IMR-90 (cell line): ENCODE measurements at regions not wholly inside any gene's neighbourhood (a gene's known extent, or its start where the extent isn't known, plus 50 kb on each side); places are given as distances from the start of the nearest gene placed in this dataset.

ENCODE experiments used
- ATAC-seq: fragments of 200-7000 bp; cut with Tn5 transposase; 2 replicates; pipeline ENCODE4 v1.9.1; 2020; ENCODE audit warnings: low read depth, mild to moderate bottlenecking, moderate library complexity
- BruUV-seq: library from RNA; stranded (reverse); fragments of 400-500 nt; replicated peaks from 2 replicates; lab custom pipeline; 2021; lab: Mats Ljungman, UMichigan
- CTCF ChIA-PET: fragments of 300-600 bp; formaldehyde crosslinking; extraction: SDS; loops from one replicate; lab custom pipeline; 2021; ENCODE audit warnings: antibody characterized with exemption; lab: Yijun Ruan, JAX
- POLR2A ChIA-PET: fragments of 300-600 bp; sonication (Branson Sonifier 250); formaldehyde crosslinking; loops from one replicate; lab custom pipeline; 2022; ENCODE audit warnings: antibody characterized with exemption; ENCODE audit not compliant: unreplicated experiment; lab: Charles Lee
- DNase-seq: peaks from one replicate; pipeline ENCODE4 v3.0.0; 2013
- H2AFZ ChIP-seq: replicated peaks from 2 replicates; pipeline ENCODE3; 2013; ENCODE audit warnings: low read length, mild to moderate bottlenecking; ENCODE audit not compliant: poor library complexity
- H2AK5ac ChIP-seq: 2 replicates; pipeline ENCODE4 v1.6.1; 2013; ENCODE audit warnings: low read depth, low read length, inconsistent platforms
- H2AK9ac ChIP-seq: replicated peaks from 2 replicates; pipeline ENCODE3; 2013; ENCODE audit warnings: mild to moderate bottlenecking, low read depth, low read length, moderate library complexity; ENCODE audit not compliant: poor library complexity
- H2BK120ac ChIP-seq: 2 replicates; pipeline ENCODE4 v1.6.1; 2013; ENCODE audit warnings: low read depth, low read length, inconsistent platforms
- H2BK15ac ChIP-seq: 3 replicates; pipeline ENCODE4 v1.6.1; 2013; ENCODE audit warnings: low read depth, low read length, inconsistent platforms
- H2BK20ac ChIP-seq: 2 replicates; pipeline ENCODE4 v1.6.1; 2013; ENCODE audit warnings: low read depth, mild to moderate bottlenecking, inconsistent platforms, low read length, moderate library complexity
- H2BK5ac ChIP-seq: 2 replicates; pipeline ENCODE4 v1.6.1; 2013; ENCODE audit warnings: mild to moderate bottlenecking, low read depth, low read length, inconsistent platforms; ENCODE audit not compliant: poor library complexity, severe bottlenecking
- H3K14ac ChIP-seq: replicated peaks from 2 replicates; pipeline ENCODE4 v1.6.1; 2013; ENCODE audit warnings: low read depth, low read length, inconsistent platforms
- H3K18ac ChIP-seq: 2 replicates; pipeline ENCODE4 v1.6.1; 2013; ENCODE audit warnings: low read depth, low read length, control low read depth
- H3K23ac ChIP-seq: 2 replicates; pipeline ENCODE4 v1.6.1; 2013; ENCODE audit warnings: low read depth, low read length, inconsistent platforms
- H3K27ac ChIP-seq: 2 replicates; pipeline ENCODE4 v1.5.1; 2013; ENCODE audit warnings: mild to moderate bottlenecking, control low read depth, low read length; ENCODE audit not compliant: insufficient read depth
- H3K27me3 ChIP-seq: 2 replicates; pipeline ENCODE4 v1.6.1; 2013; ENCODE audit warnings: low read length; ENCODE audit not compliant: control insufficient read depth, insufficient read depth
- H3K36me3 ChIP-seq: 2 replicates; pipeline ENCODE4 v1.6.1; 2013; ENCODE audit warnings: low read length, mixed read lengths; ENCODE audit not compliant: control insufficient read depth, insufficient read depth
- H3K4ac ChIP-seq: 2 replicates; pipeline ENCODE4 v1.6.1; 2013; ENCODE audit warnings: low read depth, low read length, inconsistent platforms
- H3K4me1 ChIP-seq: 2 replicates; pipeline ENCODE4 v1.6.1; 2013; ENCODE audit warnings: low read length, mixed read lengths; ENCODE audit not compliant: control insufficient read depth, insufficient read depth
- H3K4me2 ChIP-seq: 2 replicates; pipeline ENCODE4 v1.6.1; 2013; ENCODE audit warnings: low read depth, mild to moderate bottlenecking, control low read depth, low read length, moderate library complexity
- H3K4me3 ChIP-seq: 2 replicates; pipeline ENCODE4 v1.5.1; 2013; ENCODE audit warnings: low read depth, mild to moderate bottlenecking, control low read depth, low read length, moderate library complexity; ENCODE audit not compliant: insufficient read depth
- H3K56ac ChIP-seq: 2 replicates; pipeline ENCODE4 v1.6.1; 2013; ENCODE audit warnings: low read length, inconsistent platforms; ENCODE audit not compliant: insufficient read depth; ENCODE audit errors: extremely low read depth
- H3K79me1 ChIP-seq, 2 experiments: 2 replicates each; pipeline ENCODE4 v1.6.1; 2013; ENCODE audit warnings: low read length in 2 of 2, inconsistent platforms in 1 of 2, low read depth in 1 of 2
- H3K9ac ChIP-seq: 2 replicates; pipeline ENCODE4 v1.6.1; 2013; ENCODE audit warnings: low read depth, low read length, control low read depth
- H3K9me1 ChIP-seq: 2 replicates; pipeline ENCODE4 v1.6.1; 2013; ENCODE audit warnings: low read length, inconsistent platforms; ENCODE audit not compliant: insufficient read depth
- H3K9me3 ChIP-seq: 2 replicates; pipeline ENCODE4 v1.6.1; 2013; ENCODE audit warnings: low read length; ENCODE audit not compliant: control insufficient read depth, insufficient read depth
- H4K20me1 ChIP-seq: 2 replicates; pipeline ENCODE4 v1.6.1; 2013; ENCODE audit warnings: low read length, inconsistent platforms; ENCODE audit not compliant: insufficient read depth
- H4K5ac ChIP-seq: 2 replicates; pipeline ENCODE4 v1.6.1; 2013; ENCODE audit warnings: mild to moderate bottlenecking, low read depth, low read length, control low read depth
- H4K8ac ChIP-seq, 2 experiments: 2 replicates each; pipeline ENCODE4 v1.6.1; 2013; ENCODE audit warnings: low read depth in 2 of 2, low read length in 2 of 2, control low read depth in 1 of 2, inconsistent platforms in 1 of 2
- H4K91ac ChIP-seq: 2 replicates; pipeline ENCODE4 v1.6.1; 2013; ENCODE audit warnings: low read depth, low read length, inconsistent platforms; ENCODE audit not compliant: insufficient read depth
- BHLHE40 ChIP-seq: fragments of 150-350 bp; IDR thresholded peaks from 2 replicates; pipeline ENCODE4 v1.6.1; 2016; ENCODE audit warnings: mild to moderate bottlenecking, low read depth, low read length
- CEBPB ChIP-seq: IDR thresholded peaks from 2 replicates; pipeline ENCODE4 v1.6.1; 2012; ENCODE audit warnings: low read depth, low read length, improper control_type of control experiment
- CHD1 ChIP-seq: IDR thresholded peaks from 2 replicates; pipeline ENCODE4 v1.6.1; 2012; ENCODE audit warnings: low read depth, low read length, improper control_type of control experiment
- CTCF ChIP-seq: conservative IDR thresholded peaks from 2 replicates; pipeline ENCODE4 v1.5.1; 2012; ENCODE audit warnings: mild to moderate bottlenecking, low read depth, low read length, improper control_type of control experiment
- ELK1 ChIP-seq: fragments of 150-350 bp; IDR thresholded peaks from 2 replicates; pipeline ENCODE4 v1.6.1; 2016; ENCODE audit warnings: low read depth, mild to moderate bottlenecking, low read length, moderate library complexity, borderline replicate concordance
- FOS ChIP-seq: fragments of 150-350 bp; IDR thresholded peaks from 2 replicates; pipeline ENCODE4 v1.6.1; 2016; ENCODE audit warnings: low read depth, low read length
- MAFK ChIP-seq: IDR thresholded peaks from 2 replicates; pipeline ENCODE4 v1.6.1; 2012; ENCODE audit warnings: low read depth, low read length, improper control_type of control experiment
- MAZ ChIP-seq: IDR thresholded peaks from 2 replicates; pipeline ENCODE4 v1.6.1; 2012; ENCODE audit warnings: low read depth, mild to moderate bottlenecking, low read length, improper control_type of control experiment, moderate library complexity, borderline replicate concordance
- MXI1 ChIP-seq: IDR thresholded peaks from 2 replicates; pipeline ENCODE4 v1.6.1; 2012; ENCODE audit warnings: low read depth, mild to moderate bottlenecking, low read length, moderate library complexity, borderline replicate concordance
- NFE2L2 ChIP-seq: fragments of 150-350 bp; IDR thresholded peaks from 2 replicates; pipeline ENCODE4 v1.6.1; 2016; ENCODE audit warnings: low read depth, mild to moderate bottlenecking, low read length
- POLR2A ChIP-seq: IDR thresholded peaks from 2 replicates; pipeline ENCODE4 v1.6.1; 2012; ENCODE audit warnings: mild to moderate bottlenecking, low read depth, low read length
- RAD21 ChIP-seq: IDR thresholded peaks from 2 replicates; pipeline ENCODE4 v1.6.1; 2012; ENCODE audit warnings: low read length, improper control_type of control experiment
- RCOR1 ChIP-seq: IDR thresholded peaks from 2 replicates; pipeline ENCODE4 v1.6.1; 2012; ENCODE audit warnings: mild to moderate bottlenecking, low read length, improper control_type of control experiment; ENCODE audit not compliant: insufficient replicate concordance
- RFX5 ChIP-seq: IDR thresholded peaks from 2 replicates; pipeline ENCODE4 v1.8.0; 2012; ENCODE audit warnings: low read depth, mild to moderate bottlenecking, low read length, moderate library complexity
- SMC3 ChIP-seq: fragments of 150-350 bp; IDR thresholded peaks from 2 replicates; pipeline ENCODE4 v1.6.1; 2016; ENCODE audit warnings: low read depth, mild to moderate bottlenecking, antibody characterized with exemption, low read length, moderate library complexity
- USF2 ChIP-seq: fragments of 150-350 bp; IDR thresholded peaks from 2 replicates; pipeline ENCODE4 v1.6.1; 2017; ENCODE audit warnings: mild to moderate bottlenecking, antibody characterized with exemption, low read length, low read depth
- WGBS, 2 experiments: methylation state at CpG; one replicate each; pipeline versions ENCODE4 v1.1.5 to v1.1.7; 2013; ENCODE audit warnings: missing lambda C conversion rate in 2 of 2; ENCODE audit not compliant: insufficient read length in 1 of 2; ENCODE audit errors: extremely low coverage in 2 of 2; 5-methylcytosine and 5-hydroxymethylcytosine counted together
- dilution Hi-C: fragments of 300-500 bp; cut with HindIII; formaldehyde crosslinking; loops from one replicate; pipeline ENCODE4 v1.14.3; 2018; ENCODE audit warnings: low sequenced_read_pairs; ENCODE audit not compliant: unreplicated experiment
- in situ Hi-C: fragments of 300-500 bp; cut with MboI; formaldehyde crosslinking; loops from 3 replicates; pipeline ENCODE4 v1.14.3; 2019; ENCODE audit warnings: low sequenced_read_pairs, inconsistent platforms, mixed read lengths
- intact Hi-C: fragments of 100-400 bp; cut with micrococcal nuclease; formaldehyde crosslinking; loops from 2 replicates; pipeline ENCODE4 v1.10.0; 2022

DNA sequence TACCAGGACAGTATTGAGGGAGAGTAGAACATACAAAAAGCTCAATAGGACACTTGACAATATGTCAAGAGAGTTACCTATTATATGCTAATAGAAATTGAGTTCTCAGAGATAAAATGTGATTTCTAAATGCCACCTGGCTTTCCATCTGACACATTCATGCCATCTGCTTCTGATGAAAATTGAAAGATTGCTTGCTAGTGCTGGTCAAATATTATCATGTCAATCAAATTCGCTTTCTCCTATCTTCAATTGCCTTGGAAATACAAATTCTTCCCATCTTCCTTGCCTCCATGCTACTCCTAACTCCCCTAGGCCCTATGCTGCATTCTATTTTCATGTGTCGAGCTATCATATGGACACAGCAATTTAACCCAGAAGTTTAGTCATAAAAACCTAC is 1076.9 kb downstream of the ARAP2 start:
- dilution Hi-C loops: no loop called here
- no peak overlapping the region for H3K18ac ChIP-seq
- no peak overlapping the region for H3K4ac ChIP-seq
- no peak overlapping the region for H3K14ac ChIP-seq
- H2BK15ac ChIP-seq: no peak overlapping the region
- H2BK20ac ChIP-seq: no peak overlapping the region
- no peaks in the 10 kb centered on the region for H4K20me1 ChIP-seq
- H2AK9ac ChIP-seq: no peak overlapping the region
- no peak for DNase-seq
- no peak overlapping the region for H4K8ac ChIP-seq
- H3K4me3 ChIP-seq: no peak overlapping the region
- H2BK5ac ChIP-seq: no peak overlapping the region
- H4K5ac ChIP-seq: no peak overlapping the region
- no peak overlapping the region for H2AK5ac ChIP-seq
- 0% methylated on average over 1 of the region's 2 CpGs; no CpG with 5 or more reads in 1 of the 2 experiments for WGBS, 2 experiments
- H2AFZ ChIP-seq: no peak overlapping the region
- no peak overlapping the region for H3K9ac ChIP-seq
- H3K23ac ChIP-seq: no peak overlapping the region
- no peak overlapping the region for H4K91ac ChIP-seq
- H3K4me1 ChIP-seq: no peaks in the 10 kb centered on the region
- no peaks in the 10 kb centered on the region for H3K79me1 ChIP-seq
- no peak overlapping the region for H3K56ac ChIP-seq
- no peaks in the 10 kb centered on the region for H3K9me1 ChIP-seq
- ChIA-PET POLR2A (no interaction called here), CTCF (no interaction called here)
- TF ChIP-seq MAZ (no peak), RFX5 (no peak), CTCF (no peak), MXI1 (no peak), CEBPB (no peak), FOS (no peak), CHD1 (no peak), MAFK (no peak), USF2 (no peak), ELK1 (no peak), NFE2L2 (no peak), RAD21 (no peak), POLR2A (no peak), BHLHE40 (no peak), SMC3 (no peak), RCOR1 (no peak)
- intact Hi-C loops: no loop called here
- H3K27ac ChIP-seq: no peak overlapping the region
- no peaks in the 10 kb centered on the region for H3K27me3 ChIP-seq
- H3K9me3 ChIP-seq: 0 out of 2 replicates have a peak, but pooled peaks cover 2% of the 10 kb centered on the region
- H2BK120ac ChIP-seq: no peak overlapping the region
- in situ Hi-C loops: no loop called here
- ATAC-seq: no peak
- no TSS peak for BruUV-seq
- no peaks in the 10 kb centered on the region for H3K36me3 ChIP-seq
- H3K4me2 ChIP-seq: no peak overlapping the region
